SK-N-SH (cell line): ENCODE measurements at regions not wholly inside any gene's neighbourhood (a gene's known extent, or its start where the extent isn't known, plus 50 kb on each side); places are given as distances from the start of the nearest gene placed in this dataset.
A peak's percentile ranks its signal among the peaks of the same experiment; 100 is the strongest.

ENCODE experiments used
- CTCF ChIA-PET: fragments of 300-600, 350-600 bp; formaldehyde crosslinking; extraction: SDS; loops from one replicate; lab custom pipeline; 2021; lab: Yijun Ruan, JAX
- POLR2A ChIA-PET: fragments of 350-600 bp; sonication (Branson Sonifier 250); formaldehyde crosslinking; extraction: SDS; loops from one replicate; lab custom pipeline; 2020; ENCODE audit warnings: antibody characterized with exemption, inconsistent platforms; lab: Yijun Ruan, JAX
- DNase-seq: peaks from one replicate; pipeline ENCODE4 v3.0.0; 2012
- H2AFZ ChIP-seq: fragments of 200-600 bp; sonication (generic); 2 replicates; pipeline ENCODE4 v1.8.1; 2016; ENCODE audit warnings: antibody characterized with exemption, mild to moderate bottlenecking, low read depth
- H3F3A ChIP-seq: fragments of 200-600 bp; sonication (generic); replicated peaks from 2 replicates; pipeline ENCODE3; 2016; ENCODE audit warnings: antibody characterized with exemption, mild to moderate bottlenecking; ENCODE audit not compliant: insufficient read depth
- H3K27ac ChIP-seq, 2 experiments: fragments of 200-500 bp in 1 of 2; fragments of 200-600 bp in 1 of 2; sonication (Bioruptor generic) in 1 of 2; sonication (generic), shearing (Covaris generic) in 1 of 2; 2 replicates each; pipeline versions ENCODE4 v1.5.1 to v1.6.1; 2014 to 2016; ENCODE audit warnings: low read depth in 2 of 2, inconsistent platforms in 1 of 2, low read length in 1 of 2, mild to moderate bottlenecking in 1 of 2, mixed read lengths in 1 of 2
- H3K27me3 ChIP-seq: fragments of 200-600 bp; sonication (generic), shearing (Covaris generic); 2 replicates; pipeline ENCODE4 v1.6.1; 2016; ENCODE audit warnings: mixed run types; ENCODE audit not compliant: insufficient read depth
- H3K36me3 ChIP-seq, 2 experiments: fragments of 200-500 bp in 1 of 2; fragments of 200-600 bp in 1 of 2; sonication (Bioruptor generic) in 1 of 2; sonication (generic) in 1 of 2; replicated peaks in 1 of 2; 2 replicates each; pipeline versions ENCODE3 to v1.5.1; 2014 to 2016; ENCODE audit warnings: low read length in 1 of 2, mild to moderate bottlenecking in 1 of 2; ENCODE audit not compliant: insufficient read depth in 2 of 2, control insufficient read depth in 1 of 2
- H3K4me1 ChIP-seq, 2 experiments: fragments of 200-500 bp in 1 of 2; fragments of 200-600 bp in 1 of 2; sonication (Bioruptor generic) in 1 of 2; sonication (generic), shearing (Covaris generic) in 1 of 2; 2 replicates each; pipeline versions ENCODE4 v1.5.1 to v1.6.1; 2014 to 2016; ENCODE audit warnings: low read depth in 1 of 2, low read length in 1 of 2, mixed run types in 1 of 2; ENCODE audit not compliant: insufficient read depth in 2 of 2, control insufficient read depth in 1 of 2
- H3K4me2 ChIP-seq: fragments of 200-600 bp; sonication (generic), shearing (Covaris generic); 2 replicates; pipeline ENCODE4 v1.6.1; 2017; ENCODE audit warnings: mixed run types
- H3K4me3 ChIP-seq, 2 experiments: fragments of 200-500 bp in 1 of 2; fragments of 200-600 bp in 1 of 2; sonication (Bioruptor generic) in 1 of 2; sonication (generic), shearing (Covaris generic) in 1 of 2; 2 replicates each; pipeline versions ENCODE4 v1.5.1 to v1.8.1; 2014 to 2016; ENCODE audit warnings: low read depth in 2 of 2, inconsistent platforms in 1 of 2, low read length in 1 of 2, mild to moderate bottlenecking in 1 of 2, mixed read lengths in 1 of 2, moderate library complexity in 1 of 2
- H3K79me2 ChIP-seq: fragments of 200-600 bp; sonication (generic); 2 replicates; pipeline ENCODE4 v1.8.1; 2017; ENCODE audit warnings: mild to moderate bottlenecking; ENCODE audit not compliant: insufficient read depth
- H3K9ac ChIP-seq: fragments of 200-600 bp; sonication (generic); 2 replicates; pipeline ENCODE4 v1.6.1; 2017; ENCODE audit warnings: mixed run types
- H3K9me2 ChIP-seq: fragments of 200-600 bp; sonication (generic); 2 replicates; pipeline ENCODE4 v1.6.1; 2017; ENCODE audit warnings: mixed run types
- H3K9me3 ChIP-seq: fragments of 200-600 bp; sonication (generic); 2 replicates; pipeline ENCODE4 v1.6.1; 2017; ENCODE audit warnings: mixed run types, mild to moderate bottlenecking, moderate library complexity
- H4K20me1 ChIP-seq: fragments of 200-600 bp; sonication (generic); 2 replicates; pipeline ENCODE4 v1.6.1; 2017; ENCODE audit warnings: mild to moderate bottlenecking, mixed run types; ENCODE audit not compliant: insufficient read depth
- CHD2 ChIP-seq: fragments of 150-350 bp; IDR thresholded peaks from 2 replicates; pipeline ENCODE4 v1.6.1; 2018; ENCODE audit warnings: low read length; ENCODE audit not compliant: partially characterized antibody
- FOXJ3 ChIP-seq: sonication (generic); formaldehyde crosslinking; IDR thresholded peaks from 2 replicates; pipeline ENCODE4 v1.5.1; 2020; ENCODE audit warnings: mild to moderate bottlenecking, missing genetic modification reagents
- FOXM1 ChIP-seq: IDR thresholded peaks from 2 replicates; pipeline ENCODE4 v1.4.0; 2012; ENCODE audit warnings: low read depth, mild to moderate bottlenecking
- GABPA ChIP-seq: IDR thresholded peaks from 2 replicates; pipeline ENCODE4 v1.4.0; 2012; ENCODE audit warnings: low read depth, mild to moderate bottlenecking
- IRF3 ChIP-seq: fragments of 150-350 bp; IDR thresholded peaks from 2 replicates; pipeline ENCODE4 v1.6.1; 2016; ENCODE audit warnings: mild to moderate bottlenecking, low read depth, low read length
- MAX ChIP-seq: IDR thresholded peaks from 2 replicates; pipeline ENCODE4 v1.4.0; 2012; ENCODE audit warnings: low read depth
- MEF2A ChIP-seq: IDR thresholded peaks from 2 replicates; pipeline ENCODE4 v1.4.0; 2012; ENCODE audit warnings: low read depth, borderline replicate concordance
- MXI1 ChIP-seq: IDR thresholded peaks from 2 replicates; pipeline ENCODE4 v1.6.1; 2012; ENCODE audit warnings: mild to moderate bottlenecking, low read depth, low read length, improper control_type of control experiment
- NFIC ChIP-seq: IDR thresholded peaks from 2 replicates; pipeline ENCODE4 v1.4.0; 2012; ENCODE audit warnings: borderline replicate concordance
- PBX3 ChIP-seq: IDR thresholded peaks from 2 replicates; pipeline ENCODE4; 2012
- RCOR1 ChIP-seq: fragments of 150-350 bp; IDR thresholded peaks from 2 replicates; pipeline ENCODE4 v1.6.1; 2017; ENCODE audit warnings: antibody characterized with exemption, low read length
- RXRA ChIP-seq: IDR thresholded peaks from 2 replicates; pipeline ENCODE4 v1.4.0; 2012; ENCODE audit warnings: low read depth, mild to moderate bottlenecking, borderline replicate concordance
- SMC3 ChIP-seq: IDR thresholded peaks from 2 replicates; pipeline ENCODE4 v1.6.1; 2012; ENCODE audit warnings: low read depth, low read length, improper control_type of control experiment
- TAF1 ChIP-seq: IDR thresholded peaks from 2 replicates; pipeline ENCODE4 v1.6.1; 2012; ENCODE audit warnings: low read depth, mild to moderate bottlenecking, low read length, moderate library complexity, borderline replicate concordance
- TEAD4 ChIP-seq: IDR thresholded peaks from 2 replicates; pipeline ENCODE4 v1.4.0; 2012; ENCODE audit warnings: mild to moderate bottlenecking, borderline replicate concordance; ENCODE audit not compliant: insufficient read depth
- USF2 ChIP-seq: fragments of 150-350 bp; IDR thresholded peaks from 2 replicates; pipeline ENCODE4 v1.6.1; 2017; ENCODE audit warnings: antibody characterized with exemption, low read length, low read depth, borderline replicate concordance
- YY1 ChIP-seq: IDR thresholded peaks from 2 replicates; pipeline ENCODE4 v1.4.0; 2012; ENCODE audit warnings: low read depth, mild to moderate bottlenecking
- ZBTB33 ChIP-seq: IDR thresholded peaks from 2 replicates; pipeline ENCODE4 v1.4.0; 2012; ENCODE audit warnings: low read depth, borderline replicate concordance
- WGBS: methylation state at CpG from one replicate; pipeline ENCODE4 v1.1.6; 2017; ENCODE audit warnings: low lambda C conversion rate; 5-methylcytosine and 5-hydroxymethylcytosine counted together

GRCh38 chr16:86881861-86882273, 303.5 kb downstream of the FOXL1 start:
- CTCF ChIA-PET, result no interaction called here
- WGBS, result 15% methylated on average over 15 of the region's 15 CpGs
- TF ChIP-seq TAF1 (no peak), ZBTB33 (no peak), FOXM1 (no peak), MEF2A (no peak), FOXJ3 (CRISPR knock-in tag) (no peak), CHD2 (no peak), MXI1 (no peak), USF2 (no peak)

GRCh38 chr16:86882586-86883280, 304.4 kb downstream of the FOXL1 start:
- Histone ChIP-seq H3K4me1 (peaks cover 0 to 6% of the 10 kb centered on the region in 2 experiments; a peak in 1 of 4 replicates), H3K4me2 (0 out of 2 replicates have a peak overlapping the region, but pooled peaks have one; percentile 48), H2AFZ (no peak overlapping the region), H3K9me2 (no peaks in the 10 kb centered on the region), H3K9ac (no peak overlapping the region), H3F3A (peaks cover 6% of the 10 kb centered on the region), H3K27ac (no peak overlapping the region), H3K4me3 (no peak overlapping the region), H3K27me3 (peaks cover 74% of the 10 kb centered on the region; the same call in 1 of the 2 replicates), H3K9me3 (no peaks in the 10 kb centered on the region), H4K20me1 (no peaks in the 10 kb centered on the region), H3K36me3 (no peaks in the 10 kb centered on the region), H3K79me2 (no peaks in the 10 kb centered on the region)
- POLR2A ChIA-PET, result no interaction called here
- CTCF ChIA-PET, result interaction anchor here (1.4 kb wide), 1 partner anchor 9 kb away, joined by 3 read pairs; no protein-coding TSS in a partner anchor
- no peak for DNase-seq
- WGBS, result 12% methylated on average over 6 of the region's 6 CpGs
- TF ChIP-seq NFIC (peak; percentile 69), TEAD4 (no peak), CHD2 (no peak), SMC3 (no peak), YY1 (no peak), MEF2A (no peak), RXRA (no peak), PBX3 (0 out of 2 replicates have a peak, but pooled peaks have one; percentile 31), RCOR1 (no peak), ZBTB33 (no peak), GABPA (no peak), FOXJ3 (CRISPR knock-in tag) (no peak), IRF3 (no peak), MAX (peak; percentile 84; the same call in 1 of the 2 replicates), TAF1 (no peak)

More at GRCh38 chr16:86881861-86882273, 303.5 kb downstream of the FOXL1 start:
- H3K36me3 ChIP-seq, result no peaks in the 10 kb centered on the region
- no peak overlapping the region for H2AFZ ChIP-seq
- H3K4me1 ChIP-seq, result peaks cover 0 to 6% of the 10 kb centered on the region in 2 experiments; a peak in 1 of 4 replicates
- no peaks in the 10 kb centered on the region for H3K79me2 ChIP-seq
- no peaks in the 10 kb centered on the region for H3K9me3 ChIP-seq
- H3K9ac ChIP-seq, result no peak overlapping the region
- no peak overlapping the region for H3K4me3 ChIP-seq
- POLR2A ChIA-PET, result no interaction called here
- peaks cover 77% of the 10 kb centered on the region; the same call in 1 of the 2 replicates for H3K27me3 ChIP-seq
- H3K9me2 ChIP-seq, result no peaks in the 10 kb centered on the region
- no peak overlapping the region for H3K4me2 ChIP-seq
- no peaks in the 10 kb centered on the region for H4K20me1 ChIP-seq
- H3F3A ChIP-seq, result peaks cover 6% of the 10 kb centered on the region
- no peak for DNase-seq
- H3K27ac ChIP-seq, result no peak overlapping the region
